ENCODE measurements at regions not wholly inside any gene's neighbourhood (a gene's known extent, or its start where the extent isn't known, plus 50 kb on each side); places are given as distances from the start of the nearest gene placed in this dataset.

DNA sequence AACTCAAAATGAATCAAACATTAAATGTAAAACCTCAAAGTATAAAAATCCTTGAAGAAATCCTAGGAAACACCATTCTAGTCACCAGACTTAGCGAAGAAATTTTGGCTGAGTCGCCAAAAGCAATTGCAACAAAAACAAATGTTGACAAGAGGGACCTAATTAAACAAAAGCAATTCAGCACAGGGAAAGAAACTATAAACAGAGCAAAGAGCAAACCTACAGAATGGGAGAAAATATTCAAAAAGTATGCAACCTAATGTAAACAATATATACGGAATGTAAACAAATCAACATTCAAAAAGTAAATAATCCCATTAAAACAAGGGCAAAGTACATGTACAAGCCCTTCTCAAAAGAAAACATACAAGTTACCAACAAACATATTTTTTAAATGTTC lies 974.7 kb downstream of the TRAM1L1 start:
- H3K27me3 Mint-ChIP-seq (ENCODE audit: low read depth): no peaks in the 10 kb centered on the region
- no peak for DNase-seq
- Histone ChIP-seq H3K9ac (ENCODE audit: extremely low read depth, insufficient read length, low read length) (no peak overlapping the region), H3K4me2 (ENCODE audit: insufficient read depth, insufficient read length, low read length) (no peak overlapping the region), H3K79me1 (ENCODE audit: insufficient read depth, low read depth, low read length, poor library complexity, severe bottlenecking) (no peaks in the 10 kb centered on the region), H2AK5ac (ENCODE audit: insufficient read length, low read length) (no peak overlapping the region), H3K18ac (ENCODE audit: insufficient read length, low read depth, low read length) (no peak overlapping the region), H2BK20ac (ENCODE audit: low read depth, low read length, poor library complexity, severe bottlenecking) (no peak overlapping the region), H3K14ac (ENCODE audit: insufficient read depth, low read length) (no peak overlapping the region), H4K5ac (ENCODE audit: insufficient read length, low read depth, low read length) (no peak overlapping the region), H3K23ac (ENCODE audit: insufficient read length, low read depth, low read length) (no peak overlapping the region), H3K4me1 (ENCODE audit: insufficient read depth, low read length) (no peaks in the 10 kb centered on the region), H3K4ac (ENCODE audit: low read depth, low read length) (no peak overlapping the region), H4K20me1 (ENCODE audit: control insufficient read depth, insufficient read depth, insufficient read length) (no peaks in the 10 kb centered on the region), H3K27me3 (ENCODE audit: insufficient read depth, low read length) (no peaks in the 10 kb centered on the region), H3T11ph (ENCODE audit: low read length) (no peak overlapping the region), H2BK5ac (ENCODE audit: insufficient read length, low read length) (no peak overlapping the region), H3K56ac (ENCODE audit: insufficient read length, low read depth, low read length) (no peak overlapping the region), H3K79me2 (ENCODE audit: insufficient read depth, low read length) (no peaks in the 10 kb centered on the region), H2BK15ac (ENCODE audit: low read depth, low read length) (no peak overlapping the region), H4K8ac (replicated peaks; ENCODE audit: insufficient read length, low read depth, low read length) (no peak overlapping the region), H3K9me3 (ENCODE audit: control insufficient read depth, low read depth, low read length) (no peaks in the 10 kb centered on the region), H2AFZ (ENCODE audit: low read length) (no peak overlapping the region), H4K91ac (ENCODE audit: insufficient read length, low read depth, low read length) (no peak overlapping the region), H2BK12ac (ENCODE audit: insufficient read length, low read depth, low read length) (no peak overlapping the region), H3K23me2 (ENCODE audit: insufficient read length, low read depth, low read length, poor library complexity, severe bottlenecking) (no peaks in the 10 kb centered on the region), H2BK120ac (ENCODE audit: low read depth, low read length, poor library complexity, severe bottlenecking) (no peak overlapping the region), H3K27ac (ENCODE audit: insufficient read length, low read depth, low read length) (no peak overlapping the region)
- no peak overlapping the region for H3K27ac Mint-ChIP-seq
- no CpG with 5 or more reads among the region's 3 CpGs for WGBS (ENCODE audit: extremely low coverage, insufficient read length, low lambda C conversion rate)
- no peaks in the 10 kb centered on the region for H3K36me3 Mint-ChIP-seq (ENCODE audit: insufficient read depth in 1 of 3, low read depth in 3 of 3)
- H3K4me1 Mint-ChIP-seq: no peaks in the 10 kb centered on the region
- H3K9me3 Mint-ChIP-seq: 0 out of 5 replicates have a peak, but pooled peaks cover 0 to 2% of the 10 kb centered on the region in 2 experiments
- no peak overlapping the region for H3K4me3 Mint-ChIP-seq
- TF ChIP-seq, protein P1, sequence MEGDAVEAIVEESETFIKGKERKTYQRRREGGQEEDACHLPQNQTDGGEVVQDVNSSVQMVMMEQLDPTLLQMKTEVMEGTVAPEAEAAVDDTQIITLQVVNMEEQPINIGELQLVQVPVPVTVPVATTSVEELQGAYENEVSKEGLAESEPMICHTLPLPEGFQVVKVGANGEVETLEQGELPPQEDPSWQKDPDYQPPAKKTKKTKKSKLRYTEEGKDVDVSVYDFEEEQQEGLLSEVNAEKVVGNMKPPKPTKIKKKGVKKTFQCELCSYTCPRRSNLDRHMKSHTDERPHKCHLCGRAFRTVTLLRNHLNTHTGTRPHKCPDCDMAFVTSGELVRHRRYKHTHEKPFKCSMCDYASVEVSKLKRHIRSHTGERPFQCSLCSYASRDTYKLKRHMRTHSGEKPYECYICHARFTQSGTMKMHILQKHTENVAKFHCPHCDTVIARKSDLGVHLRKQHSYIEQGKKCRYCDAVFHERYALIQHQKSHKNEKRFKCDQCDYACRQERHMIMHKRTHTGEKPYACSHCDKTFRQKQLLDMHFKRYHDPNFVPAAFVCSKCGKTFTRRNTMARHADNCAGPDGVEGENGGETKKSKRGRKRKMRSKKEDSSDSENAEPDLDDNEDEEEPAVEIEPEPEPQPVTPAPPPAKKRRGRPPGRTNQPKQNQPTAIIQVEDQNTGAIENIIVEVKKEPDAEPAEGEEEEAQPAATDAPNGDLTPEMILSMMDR (conservative IDR thresholded peaks at IDR 0.05): no peak
